ENCODE measurements at regions not wholly inside any gene's neighbourhood (a gene's known extent, or its start where the extent isn't known, plus 50 kb on each side); places are given as distances from the start of the nearest gene placed in this dataset.

DNA sequence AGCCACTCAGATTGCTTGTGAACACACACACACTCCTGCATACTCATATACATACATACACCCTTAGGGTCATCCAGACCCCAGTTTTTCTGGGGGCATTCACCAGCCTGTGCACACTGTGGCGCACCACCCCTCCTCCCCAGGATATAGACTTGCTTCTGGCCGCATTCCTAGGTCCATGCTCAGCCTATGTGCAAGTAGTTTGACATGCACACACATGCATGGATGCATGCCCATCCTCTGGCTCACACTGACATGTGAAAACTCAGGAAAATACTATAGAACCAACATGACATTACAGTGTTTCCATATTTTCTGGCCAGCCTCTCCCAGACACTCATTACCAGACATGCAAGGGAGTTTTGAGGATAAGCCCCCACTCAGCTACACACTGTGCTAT lies 79.3 kb upstream of the POLG start:
- 14% methylated on average over 2 of the region's 2 CpGs for WGBS, 2 donors
- H3K27me3 ChIP-seq: peaks cover 35 to 100% (median 57%) of the 10 kb centered on the region in 4 donors
- no peak for TF ChIP-seq POLR2A (IDR thresholded peaks at IDR 0.05)
- TF ChIP-seq, protein P1, sequence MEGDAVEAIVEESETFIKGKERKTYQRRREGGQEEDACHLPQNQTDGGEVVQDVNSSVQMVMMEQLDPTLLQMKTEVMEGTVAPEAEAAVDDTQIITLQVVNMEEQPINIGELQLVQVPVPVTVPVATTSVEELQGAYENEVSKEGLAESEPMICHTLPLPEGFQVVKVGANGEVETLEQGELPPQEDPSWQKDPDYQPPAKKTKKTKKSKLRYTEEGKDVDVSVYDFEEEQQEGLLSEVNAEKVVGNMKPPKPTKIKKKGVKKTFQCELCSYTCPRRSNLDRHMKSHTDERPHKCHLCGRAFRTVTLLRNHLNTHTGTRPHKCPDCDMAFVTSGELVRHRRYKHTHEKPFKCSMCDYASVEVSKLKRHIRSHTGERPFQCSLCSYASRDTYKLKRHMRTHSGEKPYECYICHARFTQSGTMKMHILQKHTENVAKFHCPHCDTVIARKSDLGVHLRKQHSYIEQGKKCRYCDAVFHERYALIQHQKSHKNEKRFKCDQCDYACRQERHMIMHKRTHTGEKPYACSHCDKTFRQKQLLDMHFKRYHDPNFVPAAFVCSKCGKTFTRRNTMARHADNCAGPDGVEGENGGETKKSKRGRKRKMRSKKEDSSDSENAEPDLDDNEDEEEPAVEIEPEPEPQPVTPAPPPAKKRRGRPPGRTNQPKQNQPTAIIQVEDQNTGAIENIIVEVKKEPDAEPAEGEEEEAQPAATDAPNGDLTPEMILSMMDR (IDR thresholded peaks at IDR 0.05): no peak
- H3K9me3 ChIP-seq: no peaks in the 10 kb centered on the region
- no peak for DNase-seq
- intact Hi-C loops (cut with DNase I): no loop called here
- H3K36me3 ChIP-seq: no peaks in the 10 kb centered on the region
- no peak overlapping the region for H3K4me3 ChIP-seq
- peaks cover 4 to 34% (median 13%) of the 10 kb centered on the region in 3 donors for H3K4me1 ChIP-seq
- no peak overlapping the region for H3K27ac ChIP-seq

DNA sequence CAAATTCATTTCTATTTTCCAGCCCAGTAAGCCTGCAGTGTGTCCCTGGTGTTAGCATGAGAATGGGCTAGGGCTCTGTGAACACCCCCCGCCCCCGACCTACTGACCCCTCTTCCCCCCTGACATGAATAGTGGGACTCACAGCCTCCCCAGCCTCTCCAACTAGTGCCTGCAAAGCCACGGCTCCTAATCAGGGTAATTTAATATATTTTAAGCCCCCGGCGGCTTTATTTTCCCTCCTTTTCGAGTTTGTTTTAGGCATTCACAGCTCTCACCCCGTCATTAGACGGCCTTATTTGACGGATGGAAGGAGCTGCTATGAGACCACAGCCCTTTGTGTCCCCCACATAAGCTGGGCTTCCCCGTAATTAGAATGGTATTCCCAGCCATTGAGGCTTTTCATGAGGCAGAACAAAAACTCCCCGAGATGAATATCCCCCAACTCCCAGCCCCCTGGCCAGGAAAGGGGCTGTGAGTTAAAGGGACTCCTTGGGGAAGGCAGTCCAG lies 78.3 kb upstream of the POLG start:
- Histone ChIP-seq H3K9me3 (no peaks in the 10 kb centered on the region), H3K27ac (no peak overlapping the region), H3K36me3 (no peaks in the 10 kb centered on the region), H3K27me3 (peaks cover 38 to 100% (median 62%) of the 10 kb centered on the region in 4 donors), H3K4me1 (peaks cover 5 to 43% (median 21%) of the 10 kb centered on the region in 3 donors), H3K4me3 (no peak overlapping the region)
- no peak for TF ChIP-seq POLR2A (IDR thresholded peaks at IDR 0.05)
- TF ChIP-seq, protein P1 (IDR thresholded peaks at IDR 0.05): no peak
- no peak for DNase-seq
- intact Hi-C loops (cut with DNase I): no loop called here
- 8 to 11% methylated on average over 9 to 10 of the region's 11 CpGs for WGBS, 2 donors

DNA sequence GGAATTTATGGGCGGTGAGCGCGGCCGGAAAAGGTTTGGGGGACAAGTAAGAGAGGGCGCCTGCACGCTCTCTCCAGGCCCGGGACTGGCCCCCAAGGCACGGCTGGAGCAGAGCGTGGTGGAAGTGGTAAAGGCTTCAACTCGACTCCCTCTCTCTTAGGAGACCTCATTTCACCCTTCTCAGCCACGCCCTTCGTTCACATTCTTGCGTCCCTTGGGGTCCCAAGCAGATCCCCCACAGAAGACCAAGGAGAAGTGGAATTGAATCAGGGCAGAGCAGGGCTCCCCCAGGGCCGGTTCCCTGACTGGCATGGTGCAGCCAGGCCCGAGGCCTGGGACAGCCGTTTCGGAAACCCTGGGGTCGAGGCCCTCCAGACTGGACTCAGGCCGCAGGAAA lies 75.4 kb upstream of the POLG start:
- no peak overlapping the region for H3K4me3 ChIP-seq
- intact Hi-C loops (cut with DNase I): no loop called here
- TF ChIP-seq, protein P1 (IDR thresholded peaks at IDR 0.05): no peak
- TF ChIP-seq POLR2A (IDR thresholded peaks at IDR 0.05): no peak
- no peaks in the 10 kb centered on the region for H3K36me3 ChIP-seq
- no peaks in the 10 kb centered on the region for H3K9me3 ChIP-seq
- WGBS, 2 donors: 16 to 18% methylated on average over 8 to 13 of the region's 19 CpGs
- H3K4me1 ChIP-seq: peaks cover 19 to 59% (median 41%) of the 10 kb centered on the region in 3 donors
- H3K27ac ChIP-seq: no peak overlapping the region
- no peak for DNase-seq
- peaks cover 35 to 100% (median 62%) of the 10 kb centered on the region in 4 donors for H3K27me3 ChIP-seq

DNA sequence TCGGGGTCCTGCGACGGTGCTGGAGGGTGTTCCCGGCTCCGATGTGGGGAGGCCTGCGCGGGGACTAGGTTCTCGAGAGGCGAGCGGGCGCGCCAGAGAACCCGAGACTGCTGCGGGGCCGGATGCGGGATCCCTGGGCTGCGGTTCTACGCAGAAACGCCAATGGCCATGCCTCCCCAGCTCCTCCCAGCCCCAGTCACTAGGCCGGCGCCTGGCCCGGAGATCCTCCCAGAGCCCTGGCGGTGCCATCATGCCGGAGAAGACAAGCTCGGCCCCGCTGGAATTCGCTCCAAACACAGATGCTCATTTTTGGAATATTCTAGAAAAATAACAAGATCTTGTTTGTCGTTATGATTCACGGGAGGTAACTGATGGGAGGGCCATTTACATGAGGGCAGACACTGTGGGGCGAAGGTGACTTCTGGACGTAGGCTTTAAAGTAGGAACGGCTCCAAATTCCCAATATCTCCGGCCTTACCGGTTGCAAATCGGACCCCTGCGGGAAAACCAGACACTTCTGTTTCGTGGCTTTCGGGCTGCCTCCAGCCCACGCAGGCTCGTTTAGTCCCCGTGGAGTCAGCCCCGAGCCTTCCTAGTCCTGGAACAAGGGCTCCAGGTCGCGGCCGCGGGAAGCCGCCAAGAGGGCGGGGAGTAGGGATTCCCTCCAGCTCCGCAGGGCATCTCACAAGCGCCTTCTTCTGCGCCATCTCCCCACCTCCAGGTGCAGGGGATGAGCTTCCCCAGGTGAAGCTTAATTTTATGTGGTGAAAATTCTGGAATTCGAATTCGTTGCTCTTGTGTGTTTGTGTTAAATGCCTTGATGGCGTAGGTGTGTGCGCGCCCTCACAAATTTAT lies 74.8 kb upstream of the POLG start:
- no peak for DNase-seq
- H3K36me3 ChIP-seq: no peaks in the 10 kb centered on the region
- H3K27me3 ChIP-seq: peaks cover 35 to 100% (median 67%) of the 10 kb centered on the region in 4 donors
- H3K9me3 ChIP-seq: no peaks in the 10 kb centered on the region
- 10 to 21% methylated on average over 25 to 28 of the region's 56 CpGs for WGBS, 2 donors
- peak overlapping the region in 2 of 4 donors; percentile 33 to 56 for H3K4me3 ChIP-seq
- H3K4me1 ChIP-seq: peaks cover 19 to 59% (median 41%) of the 10 kb centered on the region in 3 donors
- intact Hi-C loops (cut with DNase I): no loop called here
- TF ChIP-seq POLR2A (IDR thresholded peaks at IDR 0.05): no peak
- TF ChIP-seq, protein P1 (IDR thresholded peaks at IDR 0.05): no peak
- H3K27ac ChIP-seq: no peak overlapping the region
